Effector CD8-positive, alpha-beta T cell (primary cell): ENCODE measurements at regions not wholly inside any gene's neighbourhood (a gene's known extent, or its start where the extent isn't known, plus 50 kb on each side); places are given as distances from the start of the nearest gene placed in this dataset.
A peak's percentile ranks its signal among the peaks of the same experiment; 100 is the strongest.

Experiments used
- DNase-seq: peaks from one replicate; lab custom pipeline; 2025; lab: John Stamatoyannopoulos, UW

DNA sequence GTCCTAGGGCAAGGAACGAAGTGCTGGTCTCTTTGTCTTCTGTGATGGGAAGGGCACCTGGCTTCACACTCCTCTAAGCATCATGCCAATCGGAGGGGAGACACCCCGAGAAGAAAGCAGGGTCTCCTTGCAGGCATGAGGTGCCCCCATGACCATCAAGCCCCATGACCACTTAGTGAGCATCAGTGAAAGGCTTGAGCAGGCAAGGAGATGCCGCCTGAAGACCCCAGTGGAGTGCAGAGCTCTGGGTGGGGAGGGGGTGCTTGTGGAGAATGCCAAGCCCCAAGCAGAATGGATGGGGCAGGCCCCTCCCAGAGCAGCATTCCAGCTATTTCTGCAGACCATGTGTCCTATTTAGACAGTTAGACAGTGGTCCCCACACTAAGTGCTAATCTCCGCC is 232.7 kb upstream of the TNRC6C start:
- DNase-seq = no peak

DNA sequence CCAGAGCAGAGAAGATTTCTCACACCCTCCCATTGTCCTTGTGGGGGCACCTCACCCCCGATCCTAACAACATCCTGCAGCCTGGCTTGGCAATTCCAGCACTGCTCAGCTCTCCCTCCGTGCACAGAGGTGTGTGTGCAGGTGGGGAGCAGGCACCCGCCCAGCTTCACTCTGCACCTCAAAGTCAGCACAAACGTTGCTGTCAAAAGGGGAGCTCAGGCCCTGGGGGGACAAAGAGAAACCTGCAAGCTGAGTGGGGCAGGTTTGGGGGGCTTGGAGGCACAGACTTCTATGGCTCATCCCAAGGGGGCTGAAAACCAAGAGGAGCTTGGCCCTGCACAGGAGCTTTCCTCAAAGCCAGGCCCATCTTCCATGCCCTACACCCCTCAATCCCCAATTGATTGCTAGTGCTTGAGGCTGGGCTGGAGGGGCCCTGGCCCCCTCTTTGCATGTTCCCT is 231.9 kb upstream of the TNRC6C start:
- no peak for DNase-seq

DNA sequence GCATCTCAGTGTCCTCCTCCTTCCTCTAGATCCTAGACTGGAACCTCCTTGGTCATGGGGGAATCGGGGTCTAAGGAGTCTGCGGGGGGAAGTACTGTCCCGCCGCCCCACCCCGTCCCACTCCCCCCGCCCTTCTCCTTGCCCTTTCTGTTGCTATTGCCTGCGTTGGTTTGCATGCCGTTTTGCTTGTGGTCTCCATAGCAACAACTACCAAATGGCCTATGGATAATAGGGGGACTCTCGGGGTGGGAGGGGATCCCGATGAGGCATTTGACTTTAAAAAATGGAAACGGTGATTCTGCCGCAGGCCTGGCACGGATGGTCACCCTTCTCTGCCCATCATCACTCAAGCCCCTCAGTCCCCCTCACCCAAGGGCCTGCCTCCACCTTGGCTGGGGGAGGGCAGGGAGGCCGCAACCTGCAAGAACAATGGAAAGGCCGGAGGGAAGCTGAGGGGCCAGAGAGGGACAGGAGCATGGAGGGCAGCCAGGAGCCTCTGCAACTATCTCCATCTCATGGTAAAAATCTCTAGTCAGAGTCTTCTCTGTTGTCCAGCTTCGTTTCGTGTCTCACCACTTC is 231.4 kb upstream of the TNRC6C start:
- DNase-seq = no peak

DNA sequence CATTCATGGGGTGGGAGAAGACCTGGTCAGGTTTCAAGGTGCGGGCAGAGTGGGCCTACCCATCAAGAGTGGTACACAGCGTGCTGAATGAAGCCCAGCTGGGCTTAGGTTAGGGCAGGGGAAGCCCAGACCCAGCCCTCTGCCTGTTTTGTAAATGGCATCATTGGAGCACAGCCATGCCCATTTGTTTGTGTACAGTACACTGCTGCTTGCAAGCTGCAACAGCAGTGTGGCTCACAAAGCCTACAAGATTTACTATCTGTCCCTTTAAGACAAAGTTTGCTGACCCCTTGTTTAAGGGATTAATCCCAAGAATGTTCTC is 230.1 kb upstream of the TNRC6C start:
- DNase-seq = no peak

DNA sequence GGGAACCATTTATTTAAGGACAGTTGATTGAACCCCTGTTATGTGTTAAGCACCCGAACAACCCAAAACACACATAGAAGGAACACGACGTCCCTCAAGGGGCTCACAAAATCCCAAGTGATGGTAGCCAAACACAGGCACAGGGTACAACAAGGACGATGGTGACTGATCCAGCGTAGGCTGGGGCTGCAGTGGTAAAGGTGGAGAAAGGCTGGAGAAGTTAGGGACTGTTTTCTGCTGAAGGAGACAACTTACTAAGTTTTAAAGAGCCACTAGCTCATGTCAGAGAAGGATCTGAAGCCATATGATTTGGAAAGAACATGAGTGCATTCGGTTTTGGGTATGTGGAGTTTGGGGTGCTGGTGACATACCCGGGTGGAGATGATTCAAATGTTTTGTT is 229.6 kb upstream of the TNRC6C start:
- DNase-seq = no peak

DNA sequence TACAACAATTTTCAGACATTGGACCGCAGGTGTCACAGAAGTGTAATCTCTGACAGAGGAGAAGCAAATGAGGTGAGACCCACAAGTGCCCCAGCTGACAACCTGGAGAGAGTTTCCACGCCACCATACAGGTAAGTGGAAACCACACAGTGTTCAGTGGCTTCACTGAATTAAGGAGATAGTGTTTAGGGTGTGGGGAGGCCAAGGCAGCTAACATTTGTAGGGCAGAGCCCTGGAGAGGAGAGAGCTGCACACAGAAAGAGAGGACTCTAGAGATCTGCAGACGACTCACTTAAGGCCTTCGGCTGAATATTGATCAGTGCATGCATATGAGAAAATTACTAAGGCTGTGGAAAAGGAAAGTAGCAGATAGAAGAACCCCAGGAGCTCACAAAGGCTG is 228.9 kb upstream of the TNRC6C start:
- DNase-seq = no peak

DNA sequence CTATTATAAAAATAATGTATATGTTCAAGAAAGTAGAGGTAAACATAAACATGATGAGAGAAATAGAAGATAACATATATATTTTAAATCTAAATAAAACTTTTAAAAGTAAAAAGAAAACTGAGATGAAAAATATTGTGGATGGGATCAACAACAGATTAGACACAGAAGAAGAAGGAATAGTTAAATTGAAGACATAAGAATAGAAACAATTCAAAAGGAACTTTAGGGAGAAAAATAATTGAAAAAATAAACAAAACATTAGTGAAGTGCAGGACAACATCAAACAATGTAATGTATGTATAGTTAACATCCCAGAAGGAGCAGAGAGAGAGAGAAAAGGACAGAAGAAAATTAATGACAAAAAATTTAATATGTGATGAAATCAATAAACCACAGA is 228.1 kb upstream of the TNRC6C start:
- no peak for DNase-seq

DNA sequence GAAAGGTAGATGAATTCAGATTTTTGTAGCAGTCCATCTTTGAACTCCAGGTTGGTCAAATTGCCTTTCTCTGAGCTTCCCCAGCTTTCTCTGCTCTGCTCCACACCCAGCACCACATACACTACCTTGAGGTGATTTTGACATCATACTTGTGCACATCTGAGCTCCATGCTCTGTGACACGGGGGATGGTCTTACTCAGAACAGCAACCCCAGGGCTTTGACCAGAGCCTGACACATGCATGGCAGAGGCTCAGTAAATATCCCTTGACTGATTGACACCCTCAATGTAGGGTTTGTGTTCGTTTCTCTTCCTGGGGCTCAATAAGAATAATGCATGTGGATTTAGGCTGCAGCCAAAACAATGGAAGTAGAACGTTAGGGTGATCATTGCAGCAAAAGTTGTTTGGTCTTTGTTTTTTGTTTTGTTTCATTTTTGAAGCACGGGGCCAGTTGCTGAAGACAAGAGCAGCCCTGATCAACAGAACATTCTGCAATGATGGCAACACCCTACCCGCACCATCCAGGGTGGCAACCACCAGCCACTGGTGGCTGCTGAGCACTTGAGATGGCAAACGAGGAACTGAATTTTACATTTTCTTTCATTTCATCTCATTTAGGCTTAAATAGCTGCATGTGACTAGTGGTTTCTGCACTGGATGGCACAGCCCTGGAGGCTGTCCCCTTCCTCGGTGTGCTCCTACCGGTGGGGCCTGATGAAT is 224.8 kb upstream of the TNRC6C start:
- DNase-seq = no peak

DNA sequence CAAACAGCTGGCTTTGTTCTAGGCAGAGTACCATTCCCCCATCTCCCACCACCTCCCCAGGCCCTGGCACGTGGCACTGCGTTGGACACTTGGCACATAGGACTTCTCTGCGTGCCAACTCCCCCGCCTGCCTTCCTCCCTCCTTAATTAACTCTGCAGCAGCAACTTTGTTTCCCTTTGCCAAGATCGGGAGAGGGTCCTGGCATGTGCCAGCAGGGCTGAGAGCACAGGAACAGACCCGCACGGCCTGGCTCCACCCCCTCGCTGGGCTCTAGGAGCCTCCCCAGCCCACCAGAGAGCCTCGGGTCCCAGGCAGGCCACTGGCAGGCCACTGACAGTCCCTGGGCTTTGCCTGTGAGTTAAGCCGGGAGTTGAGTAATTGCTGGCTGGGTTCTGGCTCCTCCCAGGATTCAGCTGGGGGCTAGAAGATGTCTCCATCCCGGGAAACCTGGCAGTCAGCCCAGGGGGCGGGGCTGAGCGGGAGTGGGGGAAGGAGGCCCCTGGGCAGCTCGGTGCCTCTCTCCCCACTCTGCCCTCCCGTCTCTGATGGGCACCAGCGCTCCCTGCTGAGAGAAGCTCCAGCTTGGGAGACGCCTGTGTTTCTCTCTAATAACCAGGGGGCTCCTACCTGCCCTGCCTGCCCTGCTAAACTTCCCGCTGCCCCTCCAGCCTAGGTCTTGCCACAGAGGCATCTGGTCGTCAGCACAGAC is 224.0 kb upstream of the TNRC6C start:
- no peak for DNase-seq

DNA sequence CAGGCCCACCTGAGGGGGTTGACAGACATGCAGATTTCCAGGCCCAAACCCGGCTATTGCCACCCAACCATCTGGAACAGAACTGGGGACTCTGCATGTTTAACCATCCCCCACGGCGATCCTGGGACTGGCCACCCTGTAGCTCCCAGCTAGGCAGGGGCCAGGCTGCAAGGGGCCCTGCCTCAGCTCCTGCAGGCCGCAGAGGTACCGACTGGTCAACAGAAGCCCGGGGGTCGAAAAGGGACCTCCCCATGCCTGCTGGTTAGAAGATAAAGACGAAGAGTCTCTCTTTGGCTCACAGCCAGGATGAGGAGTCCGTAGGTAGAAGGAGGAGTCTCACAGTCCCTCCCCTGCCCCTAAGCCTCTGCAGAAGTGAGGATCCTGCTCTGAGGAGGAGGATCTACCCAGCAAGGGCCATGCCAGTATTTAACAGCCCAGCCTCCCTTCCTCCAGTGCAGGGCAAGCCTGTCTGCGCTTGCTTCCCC is 223.4 kb upstream of the TNRC6C start:
- no peak for DNase-seq

DNA sequence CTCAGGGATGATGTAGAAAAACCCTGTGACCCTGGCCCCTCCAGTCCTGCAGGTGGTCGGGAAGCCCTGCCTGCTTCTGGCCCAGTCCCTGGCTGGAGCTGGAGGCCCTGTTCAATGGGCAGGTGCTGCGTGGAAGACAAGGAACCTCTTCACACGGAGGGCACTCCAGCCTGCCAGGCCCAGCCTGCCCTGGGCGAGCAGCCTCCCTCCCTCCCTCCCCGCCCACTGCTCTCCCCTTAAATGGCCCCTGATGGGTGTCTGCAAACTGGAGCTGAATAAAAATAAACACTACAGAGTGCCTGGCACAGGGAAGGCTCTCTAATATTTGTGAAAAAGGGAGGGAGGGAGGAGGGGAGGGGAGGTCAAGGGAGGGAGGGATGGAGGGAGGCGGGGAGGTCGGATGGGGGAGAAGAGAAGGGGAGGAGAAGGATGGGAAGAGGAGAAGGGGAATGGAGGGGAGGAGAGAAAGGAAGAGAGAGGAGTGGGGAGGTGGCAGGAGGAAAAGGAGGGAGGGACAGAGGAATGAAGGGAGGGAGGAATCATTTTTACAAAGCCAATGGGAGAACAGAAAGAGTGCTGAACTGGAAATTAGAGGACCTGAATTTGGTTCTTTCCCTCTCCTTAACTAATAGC is 222.8 kb upstream of the TNRC6C start:
- DNase-seq = no peak

DNA sequence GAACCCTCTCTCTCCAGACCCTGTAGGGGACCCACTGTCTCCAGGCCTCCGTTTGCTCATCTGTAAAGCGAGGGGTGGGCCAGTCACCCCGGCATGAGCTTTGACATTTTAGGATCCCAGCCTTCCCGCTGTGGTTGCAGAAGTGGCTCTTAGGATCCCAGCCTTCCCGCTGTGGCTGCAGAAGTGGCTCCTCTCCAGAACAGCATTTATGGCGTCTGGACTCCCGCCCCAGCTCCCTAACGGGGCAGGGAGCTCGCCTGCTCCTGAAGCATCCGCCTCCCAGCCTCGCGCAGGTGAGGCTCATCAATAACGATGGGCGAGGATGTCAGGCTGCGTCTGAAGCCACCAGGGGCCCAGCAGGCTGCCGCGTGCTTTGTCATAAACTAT is 222.3 kb upstream of the TNRC6C start:
- no peak for DNase-seq

DNA sequence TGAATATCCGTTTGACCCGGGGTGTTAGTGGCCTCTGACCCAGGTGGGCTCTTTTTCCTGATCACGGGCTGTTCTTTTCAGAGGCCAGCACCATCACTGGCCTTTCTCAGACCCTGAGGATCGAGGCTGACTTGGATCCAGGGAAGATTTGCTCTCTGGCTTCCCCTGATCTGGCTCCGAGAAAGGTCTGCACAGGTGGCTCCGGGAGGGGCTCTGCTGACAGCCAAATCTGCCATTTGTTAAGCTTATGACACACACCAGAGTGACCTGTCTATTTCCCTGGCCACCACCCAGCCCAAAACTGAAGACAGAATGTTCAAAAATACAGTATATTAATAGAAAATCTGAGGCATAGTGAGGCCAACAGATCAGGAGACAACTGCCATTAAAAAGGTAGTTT is 221.8 kb upstream of the TNRC6C start:
- DNase-seq = no peak

DNA sequence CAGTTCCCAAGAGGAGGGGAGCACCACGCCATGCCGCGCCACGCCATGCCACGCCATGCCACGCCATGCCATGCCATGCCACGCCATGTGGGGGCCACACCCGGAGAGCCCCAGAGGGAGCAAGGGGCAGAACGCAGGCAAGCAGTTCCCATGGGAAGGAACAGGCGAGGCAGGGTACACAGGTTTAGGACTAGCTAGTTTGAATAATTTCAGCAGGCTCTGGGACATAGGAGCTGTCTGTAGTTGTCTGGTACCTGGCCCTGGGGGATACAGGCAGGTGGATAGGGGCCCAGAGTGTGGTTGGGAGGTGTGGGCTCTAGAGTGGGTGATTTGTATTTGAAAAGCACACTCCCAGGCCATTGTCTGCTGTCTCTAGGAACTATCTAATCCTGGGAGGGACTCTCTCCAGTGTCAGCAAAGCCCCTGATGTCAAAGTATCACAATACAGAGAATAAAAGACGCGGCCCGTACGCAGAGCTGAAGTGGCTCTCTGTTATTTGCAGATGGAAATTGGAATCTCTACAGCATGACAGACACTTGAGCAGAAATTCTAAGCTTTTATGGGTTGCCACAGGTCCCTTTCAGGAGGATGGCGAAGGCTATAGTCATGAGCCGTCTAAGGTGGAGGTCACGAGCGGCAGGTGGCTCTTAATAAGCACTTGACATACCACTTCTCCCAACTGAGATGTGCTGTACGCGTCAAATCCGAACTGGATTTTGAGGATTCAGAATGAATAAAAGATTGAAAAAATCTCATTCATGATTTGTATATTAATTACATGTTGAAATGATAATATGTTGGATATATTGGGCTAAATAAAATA is 220.8 kb upstream of the TNRC6C start:
- no peak for DNase-seq

DNA sequence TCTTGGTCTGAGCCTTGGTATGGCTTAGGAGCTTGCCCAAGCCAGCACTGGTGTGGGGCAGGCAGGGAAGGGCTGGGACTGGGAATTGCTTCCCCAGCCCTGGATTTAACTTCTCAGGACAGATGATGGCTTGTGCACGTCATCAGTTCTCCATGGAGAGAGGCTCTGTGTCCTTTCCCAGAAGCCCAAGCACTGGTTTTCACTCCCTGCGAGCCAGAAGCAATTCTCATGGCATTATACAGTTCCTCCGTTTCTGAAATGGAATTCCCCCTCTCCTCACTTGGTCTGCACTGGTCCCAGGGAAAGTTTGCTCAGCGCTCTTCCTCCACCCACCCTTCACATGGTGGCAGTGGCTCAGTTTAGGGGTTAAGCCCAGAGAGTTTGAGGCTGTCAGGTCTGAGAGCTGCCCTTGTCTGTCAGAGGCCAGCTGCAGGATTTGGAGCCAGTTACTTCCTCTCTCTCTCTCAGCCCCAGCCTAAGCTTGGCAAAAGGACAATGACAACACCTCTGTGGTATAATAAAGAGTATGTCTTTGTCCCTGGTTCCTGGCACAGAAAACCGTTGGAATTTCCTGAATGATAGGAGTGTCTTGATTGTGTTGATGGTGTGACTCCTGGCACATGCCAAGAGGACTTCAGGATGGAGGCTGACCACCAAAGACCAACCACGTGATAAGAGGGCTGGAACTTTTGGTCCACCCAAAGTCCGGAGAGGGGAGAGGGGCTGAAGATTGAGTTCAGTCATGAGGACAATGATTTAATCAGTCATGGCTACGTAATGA is 219.6 kb upstream of the TNRC6C start:
- DNase-seq = no peak

DNA sequence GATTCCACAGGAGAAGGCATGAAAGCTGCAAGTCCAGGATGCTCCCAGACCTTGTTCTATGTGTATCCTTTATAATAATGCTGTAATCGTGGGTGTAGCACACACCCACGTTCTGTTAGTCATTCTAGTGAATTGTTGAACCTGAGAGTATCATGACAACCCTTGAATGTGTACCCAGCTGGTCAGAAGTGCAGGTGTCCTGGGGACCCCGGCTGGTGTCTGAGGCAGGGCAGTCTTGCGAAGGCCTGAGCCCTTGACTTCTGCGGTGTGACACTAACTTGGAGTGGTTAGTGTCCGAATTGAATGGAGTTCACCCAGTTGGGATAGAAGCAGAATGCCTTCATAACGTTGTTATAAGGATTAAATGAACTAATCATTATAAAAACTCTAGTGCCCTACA is 218.0 kb upstream of the TNRC6C start:
- no peak for DNase-seq

DNA sequence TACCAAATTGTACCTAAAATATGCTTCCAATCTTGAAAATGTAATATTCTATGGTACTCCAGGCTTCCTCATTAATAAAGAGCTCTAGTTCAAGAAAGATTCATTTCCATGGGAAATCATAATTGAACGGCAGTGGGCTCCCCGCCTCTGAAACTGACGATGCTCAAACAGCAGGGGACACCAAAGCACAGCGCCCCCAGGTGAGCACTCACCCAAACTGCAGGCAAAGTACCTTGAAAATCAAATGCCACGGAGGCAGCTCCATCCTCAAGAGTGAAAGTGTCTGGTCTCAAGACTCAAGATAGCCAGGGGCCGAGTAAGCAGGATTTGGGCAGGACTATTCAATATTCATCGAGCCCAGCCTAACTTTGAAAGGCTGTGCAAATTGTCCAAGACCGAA is 217.4 kb upstream of the TNRC6C start:
- peak; percentile 39 for DNase-seq

DNA sequence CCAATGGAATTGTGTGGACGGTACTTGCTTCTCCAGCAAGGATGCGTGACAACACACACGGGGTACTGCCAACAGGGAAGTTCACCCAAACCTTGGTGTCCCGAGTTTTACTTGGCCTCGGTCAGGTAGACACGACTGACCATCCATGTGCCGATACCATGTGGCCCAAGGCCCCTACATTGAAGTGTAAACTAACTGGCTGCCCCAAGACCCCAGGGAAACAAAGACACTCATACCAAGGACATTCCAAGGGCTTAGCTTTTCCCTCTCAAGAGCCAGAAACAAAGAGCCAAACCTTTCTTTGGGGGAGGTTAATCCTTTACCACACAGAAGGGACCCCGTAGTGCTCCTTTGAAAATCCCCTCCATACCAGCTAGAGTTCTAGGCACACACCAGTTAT is 215.9 kb upstream of the TNRC6C start:
- no peak for DNase-seq

DNA sequence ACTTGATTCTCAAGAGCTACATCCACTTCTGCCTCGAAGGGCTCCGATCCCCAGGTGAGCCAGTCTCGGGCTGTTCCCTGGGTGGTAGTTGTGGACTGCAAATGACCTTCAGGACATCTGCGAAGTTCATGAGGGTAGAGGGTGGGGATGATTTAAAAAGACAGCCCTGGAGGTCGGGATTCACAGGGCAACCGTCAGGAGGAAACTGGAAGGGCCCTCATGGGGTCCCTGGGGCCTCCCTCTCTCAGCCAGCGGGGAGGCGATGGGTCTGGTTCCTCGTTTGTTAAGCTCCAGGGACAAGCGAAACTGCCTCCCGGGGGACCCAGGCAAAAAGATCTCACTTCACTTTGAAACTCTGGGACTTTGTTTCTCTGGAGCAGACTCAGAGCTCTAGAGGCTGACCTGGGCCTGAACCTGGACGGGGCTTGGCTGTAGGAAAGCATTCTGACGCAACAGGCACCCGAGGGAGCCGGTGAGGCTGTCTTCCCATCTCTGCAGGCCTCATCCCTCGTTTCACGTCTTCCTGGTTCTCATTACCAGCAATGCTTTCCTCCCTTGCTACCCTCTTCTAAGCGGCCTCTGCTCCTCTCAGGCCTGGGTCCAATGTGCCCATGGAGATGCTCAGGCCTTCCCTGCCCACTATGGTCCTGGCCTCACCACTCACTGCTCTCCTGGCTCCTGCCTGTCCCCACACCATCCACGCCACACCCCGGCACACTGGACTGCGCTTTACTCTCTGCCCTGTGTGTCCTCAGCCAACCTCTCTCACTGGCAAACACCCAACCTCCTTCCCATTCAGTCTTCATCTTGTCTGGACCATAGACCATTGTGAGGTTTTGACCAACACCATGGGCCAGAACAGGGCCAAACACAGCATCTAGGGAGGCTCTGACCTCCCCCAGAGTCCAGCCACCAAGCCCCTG is 214.2 kb upstream of the TNRC6C start:
- no peak for DNase-seq

DNA sequence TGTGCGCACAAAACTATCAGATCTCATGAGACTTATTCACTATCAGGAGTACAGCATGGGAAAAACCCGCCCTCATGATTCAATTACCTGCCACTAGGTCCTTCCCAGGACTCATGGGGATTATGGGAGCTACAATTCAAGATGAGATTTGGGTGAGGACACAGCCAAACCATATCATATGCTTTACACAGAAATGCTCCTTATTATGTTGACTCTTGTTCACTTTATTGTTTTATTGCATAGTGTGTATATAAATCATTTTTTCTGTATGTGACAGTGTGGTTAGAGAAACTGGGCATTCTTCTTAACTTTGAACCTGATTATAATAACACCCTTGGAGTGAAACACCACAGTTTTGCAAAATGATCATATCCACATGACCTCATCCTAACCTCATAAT is 212.8 kb upstream of the TNRC6C start:
- DNase-seq = no peak
